Transverse colon (tissue), 4 donors: ENCODE measurements at regions not wholly inside any gene's neighbourhood (a gene's known extent, or its start where the extent isn't known, plus 50 kb on each side); places are given as distances from the start of the nearest gene placed in this dataset.

Experiments
- DNase-seq: peaks from one replicate; pipeline ENCODE4 v3.0.0-alpha.2; 2019
- H3K27ac ChIP-seq, 4 donors: fragments of 200-600 bp; sonication (generic); 2 replicates each; pipeline ENCODE4 v1.5.1; 2016 to 2018; ENCODE audit warnings: inconsistent platforms in 4 of 4
- H3K27me3 ChIP-seq: fragments of 200-600 bp; sonication (generic); 2 replicates; pipeline ENCODE4 v1.5.1; 2017; ENCODE audit warnings: inconsistent platforms
- H3K36me3 ChIP-seq, 4 donors: fragments of 200-600 bp; sonication (generic); 2 replicates each; pipeline ENCODE4 v1.5.1; 2017 to 2019; ENCODE audit warnings: inconsistent platforms in 4 of 4
- H3K4me1 ChIP-seq, 4 donors: fragments of 200-600 bp; sonication (generic); 2 replicates each; pipeline ENCODE4 v1.5.1; 2017 to 2020; ENCODE audit warnings: inconsistent platforms in 4 of 4
- H3K4me3 ChIP-seq, 4 donors: fragments of 200-600 bp; sonication (generic); 1 replicate in 1 of 4; 2 replicates in 3 of 4; pipeline versions ENCODE4 v1.5.1 to v1.6.1; 2017 to 2019; ENCODE audit warnings: inconsistent platforms in 4 of 4
- H3K9me3 ChIP-seq, 2 donors: fragments of 200-600 bp; sonication (generic); 2 replicates each; pipeline ENCODE4 v1.5.1; 2017 to 2019; ENCODE audit warnings: inconsistent platforms in 2 of 2
- EP300 ChIP-seq: sonication (generic); formaldehyde crosslinking; IDR thresholded peaks from one replicate; pipeline ENCODE4 v1.6.1; 2017; ENCODE audit warnings: antibody characterized with exemption, low read depth
- POLR2A ChIP-seq: fragments of 450-650 bp; IDR thresholded peaks from one replicate; pipeline ENCODE4 v1.6.1; 2016; ENCODE audit warnings: antibody characterized with exemption, mild to moderate bottlenecking, moderate library complexity
- POLR2AphosphoS5 ChIP-seq, 3 donors: sonication (generic); formaldehyde crosslinking; IDR thresholded peaks; one replicate each; pipeline ENCODE4 v1.6.1; 2016; ENCODE audit warnings: antibody characterized with exemption in 3 of 3
- WGBS, 2 donors: methylation state at CpG; one replicate each; pipeline ENCODE4 v1.1.5; 2018; ENCODE audit warnings: low coverage in 1 of 2; 5-methylcytosine and 5-hydroxymethylcytosine counted together
- in situ Hi-C, 4 donors: fragments of 200-750 bp; cut with MboI; loops; one replicate each; pipeline versions ENCODE4 v1.15.0 to v1.15.1; 2017; ENCODE audit warnings: low sequenced_read_pairs in 3 of 4, low pct_ligation_motif_present in 1 of 4, low pct_unique_long_range_greater_than_20kb in 1 of 4
- intact Hi-C: fragments of 100-400 bp; cut with DNase I; formaldehyde crosslinking; loops from one replicate; pipeline ENCODE4 v1.15.1; 2023; ENCODE audit warnings: low total_unique reads
- TF ChIP-seq, protein P1 (sequence below), 5 experiments: fragments of 200-600 bp in 3 of 5; fragments of 450-650 bp in 2 of 5; sonication (generic) in 3 of 5; IDR thresholded peaks; 1 replicate in 2 of 5; 2 replicates in 3 of 5; pipeline ENCODE4 v1.5.1; 2016 to 2017; ENCODE audit warnings: antibody characterized with exemption in 5 of 5, inconsistent platforms in 3 of 5, mild to moderate bottlenecking in 2 of 5, moderate library complexity in 1 of 5

DNA sequence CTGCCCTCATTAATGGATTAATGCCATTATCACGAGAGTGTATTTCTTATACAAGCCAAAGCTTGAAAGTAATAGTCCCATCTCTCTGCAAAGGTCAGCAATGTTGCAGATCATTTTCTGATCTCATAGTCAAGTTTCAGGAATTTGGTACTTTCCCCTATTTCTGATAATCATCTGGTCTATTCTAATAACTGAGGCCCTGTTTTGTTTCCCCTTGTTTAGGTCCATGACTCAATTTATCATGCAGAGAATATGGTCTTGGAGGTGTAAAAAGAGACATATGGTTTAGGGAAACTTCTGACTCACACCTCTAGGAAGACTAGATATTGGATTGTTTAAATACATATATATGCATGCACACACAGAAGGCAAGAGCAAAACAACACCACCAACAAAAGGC is 339.3 kb upstream of the NUDT12 start:
- Histone ChIP-seq H3K4me3 (no peak overlapping the region), H3K27me3 (no peaks in the 10 kb centered on the region), H3K36me3 (no peaks in the 10 kb centered on the region), H3K27ac (no peak overlapping the region), H3K9me3 (no peaks in the 10 kb centered on the region), H3K4me1 (no peaks in the 10 kb centered on the region)
- 84 to 100% methylated on average over 1 of the region's 1 CpG for WGBS, 2 donors
- intact Hi-C loops: no loop called here
- TF ChIP-seq POLR2AphosphoS5 (IDR thresholded peaks at IDR 0.05): no peak
- no peak for TF ChIP-seq EP300
- TF ChIP-seq, protein P1, sequence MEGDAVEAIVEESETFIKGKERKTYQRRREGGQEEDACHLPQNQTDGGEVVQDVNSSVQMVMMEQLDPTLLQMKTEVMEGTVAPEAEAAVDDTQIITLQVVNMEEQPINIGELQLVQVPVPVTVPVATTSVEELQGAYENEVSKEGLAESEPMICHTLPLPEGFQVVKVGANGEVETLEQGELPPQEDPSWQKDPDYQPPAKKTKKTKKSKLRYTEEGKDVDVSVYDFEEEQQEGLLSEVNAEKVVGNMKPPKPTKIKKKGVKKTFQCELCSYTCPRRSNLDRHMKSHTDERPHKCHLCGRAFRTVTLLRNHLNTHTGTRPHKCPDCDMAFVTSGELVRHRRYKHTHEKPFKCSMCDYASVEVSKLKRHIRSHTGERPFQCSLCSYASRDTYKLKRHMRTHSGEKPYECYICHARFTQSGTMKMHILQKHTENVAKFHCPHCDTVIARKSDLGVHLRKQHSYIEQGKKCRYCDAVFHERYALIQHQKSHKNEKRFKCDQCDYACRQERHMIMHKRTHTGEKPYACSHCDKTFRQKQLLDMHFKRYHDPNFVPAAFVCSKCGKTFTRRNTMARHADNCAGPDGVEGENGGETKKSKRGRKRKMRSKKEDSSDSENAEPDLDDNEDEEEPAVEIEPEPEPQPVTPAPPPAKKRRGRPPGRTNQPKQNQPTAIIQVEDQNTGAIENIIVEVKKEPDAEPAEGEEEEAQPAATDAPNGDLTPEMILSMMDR (IDR thresholded peaks at IDR 0.05): no peak
- no peak for TF ChIP-seq POLR2A
- in situ Hi-C loops: no loop called here
- DNase-seq: no peak

DNA sequence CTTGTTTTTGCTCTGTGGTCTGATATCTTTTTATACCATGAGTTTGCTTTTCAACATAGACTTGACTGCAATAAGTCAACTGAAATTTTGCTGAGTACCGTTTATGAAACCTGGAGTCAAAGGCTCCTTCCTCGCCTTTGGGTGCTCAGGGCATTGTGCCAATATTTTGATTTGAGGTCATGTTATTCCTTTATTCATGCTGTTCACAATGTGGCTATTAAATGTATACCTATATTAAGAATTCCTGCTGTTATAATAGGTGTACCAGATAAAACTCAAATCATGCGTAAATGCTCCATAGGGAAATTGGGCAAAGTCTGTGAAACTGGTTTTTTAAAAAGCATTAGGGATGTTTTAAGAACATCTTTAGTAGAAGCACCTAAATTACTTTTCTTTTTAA is 334.0 kb upstream of the NUDT12 start:
- no peak for DNase-seq
- H3K36me3 ChIP-seq: no peaks in the 10 kb centered on the region

DNA sequence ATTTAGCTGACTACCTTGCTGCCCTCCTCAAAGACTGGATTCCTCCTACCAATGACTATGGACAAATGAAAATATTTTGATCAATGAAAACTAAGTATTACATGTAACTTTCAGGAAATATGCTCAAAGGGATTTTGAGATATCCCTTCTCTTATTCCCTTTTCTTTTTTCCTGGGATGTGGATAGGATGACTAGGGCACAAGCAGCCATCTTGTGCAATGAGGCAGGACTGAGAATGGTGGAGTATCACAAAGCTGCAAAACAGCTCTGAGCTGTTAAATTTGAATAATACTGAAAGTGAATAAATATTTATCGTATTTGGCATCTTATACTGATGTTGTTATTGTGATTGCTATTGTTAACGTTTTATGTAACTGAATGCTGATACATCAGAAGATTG is 333.1 kb upstream of the NUDT12 start:
- intact Hi-C loops: no loop called here
- H3K9me3 ChIP-seq: no peaks in the 10 kb centered on the region
- 82 to 84% methylated on average over 2 of the region's 2 CpGs for WGBS, 2 donors

More for the DNA sequence above, 334.0 kb upstream of the NUDT12 start:
- Histone ChIP-seq H3K27me3 (no peaks in the 10 kb centered on the region), H3K4me3 (no peak overlapping the region), H3K9me3 (no peaks in the 10 kb centered on the region), H3K4me1 (no peaks in the 10 kb centered on the region), H3K27ac (no peak overlapping the region)
- intact Hi-C loops: no loop called here
- TF ChIP-seq POLR2AphosphoS5 (IDR thresholded peaks at IDR 0.05): no peak
- TF ChIP-seq POLR2A: no peak
- TF ChIP-seq EP300: no peak
- TF ChIP-seq, protein P1 (IDR thresholded peaks at IDR 0.05): no peak
- in situ Hi-C loops: no loop called here
- 57 to 73% methylated on average over 3 of the region's 3 CpGs for WGBS, 2 donors

DNA sequence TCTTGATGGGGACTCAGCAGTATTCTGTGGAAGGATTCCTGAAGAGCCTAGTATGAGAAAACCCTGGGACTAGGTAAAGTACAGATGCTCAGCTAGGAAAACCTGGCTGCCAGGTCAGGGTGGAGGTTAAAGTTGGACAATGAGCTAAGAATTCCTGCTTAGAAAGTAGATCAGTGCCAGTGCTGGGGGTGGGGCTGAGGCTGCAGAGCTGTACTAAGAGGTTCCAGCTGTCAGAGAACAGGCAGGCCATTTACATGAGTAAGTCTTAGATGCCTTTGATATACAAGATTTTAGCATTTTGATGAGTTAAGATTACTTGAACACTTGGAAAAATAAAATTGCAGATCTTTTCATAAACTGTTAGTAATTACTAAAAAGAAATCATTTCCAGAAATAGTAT is 332.3 kb upstream of the NUDT12 start:
- Histone ChIP-seq H3K4me3 (no peak overlapping the region), H3K27ac (no peak overlapping the region), H3K36me3 (no peaks in the 10 kb centered on the region), H3K27me3 (no peaks in the 10 kb centered on the region), H3K4me1 (no peaks in the 10 kb centered on the region), H3K9me3 (no peaks in the 10 kb centered on the region)
- intact Hi-C loops: no loop called here
- no peak for TF ChIP-seq POLR2AphosphoS5 (IDR thresholded peaks at IDR 0.05)
- no peak for TF ChIP-seq EP300
- no peak for TF ChIP-seq POLR2A
- TF ChIP-seq, protein P1 (IDR thresholded peaks at IDR 0.05): no peak
- in situ Hi-C loops: no loop called here
- no peak for DNase-seq

More for the DNA sequence above, 333.1 kb upstream of the NUDT12 start:
- TF ChIP-seq, protein P1 (IDR thresholded peaks at IDR 0.05): no peak
- TF ChIP-seq POLR2AphosphoS5 (IDR thresholded peaks at IDR 0.05) (no peak), POLR2A (no peak), EP300 (no peak)
- Histone ChIP-seq H3K36me3 (no peaks in the 10 kb centered on the region), H3K4me1 (no peaks in the 10 kb centered on the region), H3K27me3 (no peaks in the 10 kb centered on the region), H3K27ac (no peak overlapping the region), H3K4me3 (no peak overlapping the region)
- in situ Hi-C loops: no loop called here
- DNase-seq: no peak
